HG02763 (cell line): ENCODE measurements at regions not wholly inside any gene's neighbourhood (a gene's known extent, or its start where the extent isn't known, plus 50 kb on each side); places are given as distances from the start of the nearest gene placed in this dataset.
"Not testable (repeated sequence)": the region's sequence is repeated elsewhere in the genome, so short reads cannot be mapped to it uniquely, and the experiment has no call there.

Experiments
- ATAC-seq: cut with Tn5 transposase; IDR thresholded peaks from one replicate; pipeline ENCODE4 v1.9.1; 2021; ENCODE audit warnings: mild to moderate bottlenecking, moderate library complexity; ENCODE audit not compliant: unreplicated experiment

- no peak for ATAC-seq
Observed at GRCh38 chr12:24381790-24382189, 432.3 kb upstream of the SOX5 start.

DNA sequence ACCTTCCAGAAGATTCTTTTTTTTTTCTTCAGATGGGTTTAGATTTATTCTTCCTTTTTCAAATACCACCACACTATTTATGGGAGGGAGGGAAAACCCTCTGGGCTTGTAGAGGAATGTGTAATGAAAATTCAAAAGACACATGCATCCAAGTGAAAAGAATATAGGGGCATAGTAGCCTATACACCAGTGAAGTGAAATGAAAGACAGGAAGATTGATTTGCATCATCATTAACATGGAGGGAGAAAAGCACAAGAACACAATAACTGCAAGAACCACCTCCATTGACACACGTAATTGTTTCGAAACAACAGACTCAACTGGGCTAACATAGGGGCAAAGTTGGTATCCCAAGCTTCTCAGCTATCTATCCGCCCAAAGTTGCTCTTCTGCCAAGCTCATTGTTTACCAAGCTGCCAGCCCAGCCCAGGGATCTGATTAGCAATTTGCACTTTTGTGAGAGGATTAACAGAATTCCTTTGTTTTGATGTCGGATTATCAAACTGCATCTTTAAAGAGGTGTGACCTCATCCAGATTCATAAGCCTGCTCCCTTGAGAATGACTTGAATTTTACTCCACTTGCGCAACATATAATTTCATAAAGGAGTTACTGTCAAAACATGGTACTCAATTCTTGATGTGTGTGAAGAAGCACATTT lies 430.5 kb upstream of the SOX5 start:
- no peak for ATAC-seq

GRCh38 chr12:24379433-24379832 lies 430.0 kb upstream of the SOX5 start:
- no peak for ATAC-seq

GRCh38 chr12:24378548-24379407 lies 429.3 kb upstream of the SOX5 start:
- peak; percentile 68 for ATAC-seq

DNA sequence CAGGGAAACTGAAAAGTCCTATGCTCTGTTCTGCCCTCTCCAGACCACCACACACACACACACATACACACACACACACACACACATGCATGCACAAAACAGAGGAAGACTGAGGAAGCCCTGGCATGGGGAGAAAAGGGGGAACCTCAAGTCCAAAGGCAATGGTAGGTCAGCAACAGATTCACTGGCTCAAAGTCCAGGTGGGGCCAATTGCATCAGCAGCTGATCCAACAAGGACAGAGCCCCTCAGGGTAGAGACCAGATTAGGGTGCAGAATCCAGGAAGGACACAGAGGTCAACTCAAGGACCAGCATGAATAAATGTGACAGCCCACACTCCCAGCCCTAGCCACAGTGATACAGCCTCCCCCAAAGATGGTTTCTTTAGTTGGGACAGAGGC lies 425.0 kb upstream of the SOX5 start:
- ATAC-seq, result no peak

- no peak for ATAC-seq
Observed at GRCh38 chr12:24373004-24373403, 423.5 kb upstream of the SOX5 start.

- no peak for ATAC-seq
Observed at GRCh38 chr12:24366514-24366913, 417.0 kb upstream of the SOX5 start.

DNA sequence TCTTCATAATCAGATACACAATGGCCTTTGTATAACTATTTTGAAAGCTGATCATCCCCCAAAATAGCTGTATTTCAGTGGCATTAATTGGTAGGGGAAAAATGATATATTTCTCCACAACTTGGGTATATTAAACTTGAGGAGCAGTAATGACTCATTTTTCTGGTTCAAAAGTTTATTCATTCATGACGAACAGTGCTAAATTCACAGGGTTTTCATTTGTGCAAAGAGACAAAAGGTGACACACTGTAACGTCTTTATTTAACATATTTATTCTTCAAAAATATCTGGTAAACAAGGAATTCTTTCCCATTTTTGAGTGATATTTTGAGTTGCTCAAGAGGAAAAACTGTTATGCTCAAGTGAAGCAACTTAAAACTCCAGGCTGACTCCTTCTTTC lies 415.5 kb upstream of the SOX5 start:
- no peak for ATAC-seq

GRCh38 chr12:24363177-24363754 lies 413.8 kb upstream of the SOX5 start:
- ATAC-seq, result no peak

- ATAC-seq, result no peak
Observed at GRCh38 chr12:24361877-24362580, 412.6 kb upstream of the SOX5 start.

- peak; percentile 78 for ATAC-seq
Observed at GRCh38 chr12:24360907-24361306, 411.4 kb upstream of the SOX5 start.

DNA sequence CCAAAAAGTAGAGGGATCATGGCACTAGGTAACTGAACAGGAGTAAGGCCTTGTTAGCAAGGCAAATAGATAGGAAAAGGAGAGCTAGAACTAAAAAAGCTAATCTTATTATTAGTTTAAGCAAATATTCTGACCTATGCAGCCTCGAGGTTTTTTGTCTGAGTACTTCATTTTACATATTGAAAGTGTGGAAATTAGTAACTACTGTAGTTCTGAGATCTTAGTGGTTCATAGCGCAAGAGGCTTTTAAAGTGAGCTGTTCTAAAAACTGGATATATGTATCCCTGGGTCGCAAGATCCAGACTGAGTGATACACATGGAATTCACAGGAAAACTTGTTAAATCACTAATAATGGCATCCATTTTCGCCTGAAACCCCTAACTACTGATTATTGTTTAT lies 411.0 kb upstream of the SOX5 start:
- ATAC-seq, result peak; percentile 35

DNA sequence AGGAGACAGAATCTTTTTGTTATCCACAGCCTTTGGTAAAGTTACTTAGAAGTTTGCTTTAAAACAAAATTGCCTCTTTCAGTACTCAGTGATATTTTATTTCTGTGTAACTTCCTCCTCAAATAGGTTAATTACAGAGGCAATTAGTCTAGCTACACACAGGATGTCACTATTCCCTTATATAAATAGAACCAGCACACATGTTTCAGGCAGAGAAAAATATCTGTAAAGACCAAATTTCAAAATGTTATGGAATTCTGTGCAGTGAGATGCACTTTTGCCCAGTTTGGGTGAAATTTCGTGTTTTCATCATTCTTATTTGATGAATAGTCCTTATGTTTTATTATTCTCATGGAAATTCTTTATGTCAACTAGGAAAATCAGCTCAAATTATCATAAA lies 410.6 kb upstream of the SOX5 start:
- ATAC-seq, result no peak

DNA sequence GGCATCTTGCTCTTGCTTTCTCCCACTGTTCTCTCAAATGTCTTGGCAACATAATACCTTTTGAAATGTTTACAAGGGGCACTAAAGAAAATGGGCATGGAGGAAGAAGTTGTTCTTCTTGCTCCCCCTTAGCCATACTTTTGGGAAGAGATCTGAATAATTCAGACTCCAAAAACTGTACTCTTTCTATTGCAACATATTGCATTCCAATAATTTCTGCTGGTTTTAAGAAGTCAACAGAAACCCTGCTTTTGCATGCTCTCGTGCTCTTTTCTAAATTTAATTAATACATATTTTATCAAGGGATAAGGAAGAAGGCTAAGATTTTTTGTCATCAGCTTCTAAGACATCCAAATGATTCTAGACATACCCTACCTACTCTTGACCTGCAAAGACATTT lies 409.9 kb upstream of the SOX5 start:
- ATAC-seq, result no peak

- ATAC-seq, result peak; percentile 67
Observed at GRCh38 chr12:24356240-24356804, 406.9 kb upstream of the SOX5 start.

DNA sequence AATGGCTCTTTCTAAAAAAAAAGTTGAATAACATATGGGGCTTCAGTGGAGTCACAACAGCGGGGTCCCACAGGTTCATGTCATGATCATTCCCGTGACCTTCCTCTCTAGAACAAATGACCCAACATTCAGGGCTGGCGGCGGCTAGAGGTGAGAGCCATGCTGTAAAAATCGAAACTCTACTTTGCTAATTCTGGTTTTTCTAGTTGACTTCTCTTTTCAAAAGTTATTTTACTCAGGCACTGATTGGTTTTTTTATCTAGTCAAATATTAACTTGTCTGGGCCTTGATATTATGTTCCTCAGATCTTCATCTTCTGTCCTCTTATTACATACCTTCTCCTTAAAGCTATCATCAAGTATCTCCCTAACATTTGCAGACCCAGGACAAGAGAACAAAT lies 402.9 kb upstream of the SOX5 start:
- ATAC-seq, result no peak

- no peak for ATAC-seq
Observed at GRCh38 chr12:24349051-24349799, 399.8 kb upstream of the SOX5 start.

DNA sequence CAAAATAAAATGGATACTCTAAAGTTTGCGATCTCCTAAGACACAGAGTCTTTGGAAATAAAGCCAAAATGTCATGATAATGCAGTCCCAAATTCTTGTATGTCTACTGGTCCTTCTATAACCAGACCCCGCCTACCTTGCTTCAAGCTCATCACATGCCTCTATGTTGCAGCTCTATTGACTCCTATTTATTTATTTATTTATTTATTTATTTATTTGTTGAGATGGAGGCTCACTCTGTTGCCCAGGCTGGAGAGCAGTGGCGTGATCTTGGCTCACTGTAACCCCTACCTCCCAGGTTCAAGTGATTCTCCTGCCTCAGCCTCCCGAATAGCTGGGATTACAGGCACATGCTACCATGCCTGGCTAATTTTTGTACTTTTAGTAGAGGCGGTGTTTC lies 398.7 kb upstream of the SOX5 start:
- ATAC-seq, result not testable (repeated sequence)

DNA sequence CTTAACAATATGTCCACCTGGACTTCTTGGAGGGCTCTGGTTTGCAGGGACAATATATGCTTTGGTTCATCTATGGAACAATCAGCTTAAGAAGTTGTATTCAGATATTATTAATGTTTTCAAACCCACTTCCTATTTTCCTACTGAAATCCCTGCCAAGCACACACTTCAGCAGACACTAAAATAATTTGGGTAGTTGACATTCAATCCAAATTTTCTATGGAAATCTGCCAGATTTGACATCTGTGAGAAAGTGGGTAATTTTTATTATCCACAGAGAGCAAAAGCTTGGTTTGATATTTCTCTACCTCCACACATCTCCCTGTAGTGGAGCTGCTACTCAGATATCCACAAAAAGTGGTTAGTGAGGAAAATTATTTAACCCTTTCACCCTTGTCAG lies 378.8 kb upstream of the SOX5 start:
- ATAC-seq, result no peak

DNA sequence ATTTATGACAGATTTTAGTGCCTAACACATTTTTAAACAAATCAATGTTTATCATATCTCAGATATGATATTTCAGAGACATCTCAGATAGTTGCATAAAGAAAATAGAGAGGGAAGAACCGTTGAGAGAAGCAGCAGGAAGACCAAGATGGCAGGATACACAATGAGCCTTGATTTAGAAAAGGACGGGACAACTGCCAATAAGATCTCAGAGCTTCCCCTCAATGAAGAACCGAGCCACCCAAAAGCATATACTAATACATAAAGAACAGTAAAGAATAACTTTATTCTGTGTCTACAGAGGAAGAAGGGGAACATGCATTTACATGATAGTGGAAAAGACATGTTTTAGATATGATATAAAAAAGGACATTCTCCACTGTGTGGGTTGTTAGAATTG lies 375.9 kb upstream of the SOX5 start:
- ATAC-seq, result no peak
